ENCODE measurements at regions not wholly inside any gene's neighbourhood (a gene's known extent, or its start where the extent isn't known, plus 50 kb on each side); places are given as distances from the start of the nearest gene placed in this dataset.
"Not testable (repeated sequence)": the region's sequence is repeated elsewhere in the genome, so short reads cannot be mapped to it uniquely, and the experiment has no call there.

DNA sequence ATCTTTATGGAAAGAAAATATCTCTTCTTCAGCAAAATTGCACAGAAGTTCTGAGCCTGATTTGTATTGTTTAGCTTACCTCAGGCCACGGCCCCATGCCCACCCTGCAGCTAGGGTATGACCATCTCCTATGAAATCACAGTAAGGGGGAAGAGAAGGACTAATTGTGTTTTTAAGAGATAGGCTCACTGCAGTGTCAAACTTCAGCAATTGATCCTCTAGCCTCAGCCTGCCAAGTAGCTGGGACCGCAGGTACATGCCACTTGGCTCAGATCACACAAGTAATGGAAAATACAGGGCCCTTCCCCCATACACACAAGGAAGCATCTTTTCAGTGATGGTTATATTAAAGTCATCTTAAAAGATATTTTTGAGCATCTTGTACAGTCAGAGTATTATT is 60.0 kb downstream of the DMAC1 start:
- no peak for DNase-seq

DNA sequence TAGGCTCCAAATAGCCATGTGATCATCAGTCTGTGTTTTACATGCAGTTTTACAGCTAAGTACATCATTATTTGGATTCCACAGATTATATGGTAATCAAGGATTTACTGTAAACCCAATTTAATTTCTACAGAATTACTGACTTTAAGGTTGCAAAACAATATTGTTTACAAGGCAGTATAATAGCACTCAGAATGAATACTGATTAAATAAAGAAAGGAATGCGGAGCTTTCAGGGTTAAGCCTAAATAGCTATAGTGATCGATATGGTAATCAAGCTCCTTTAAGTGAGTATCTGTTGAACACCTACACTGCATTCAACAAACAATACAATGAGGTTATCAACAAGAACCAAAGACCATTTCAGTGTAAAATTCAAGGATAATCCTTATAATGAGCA is 64.3 kb downstream of the DMAC1 start:
- DNase-seq = no peak

DNA sequence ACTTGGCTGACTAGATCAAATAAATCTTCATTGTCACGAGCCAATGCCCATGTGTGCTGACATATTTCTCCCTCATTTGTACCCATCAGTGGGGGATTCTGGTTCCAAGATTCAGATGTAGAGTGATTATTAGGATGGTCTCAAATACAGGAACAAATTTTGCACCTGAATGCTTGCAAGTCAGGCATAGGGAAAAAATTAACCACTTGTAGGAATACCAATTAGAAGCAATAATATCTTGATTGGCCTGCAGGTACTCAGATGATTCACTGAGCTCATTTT is 69.5 kb downstream of the DMAC1 start:
- no peak for DNase-seq

DNA sequence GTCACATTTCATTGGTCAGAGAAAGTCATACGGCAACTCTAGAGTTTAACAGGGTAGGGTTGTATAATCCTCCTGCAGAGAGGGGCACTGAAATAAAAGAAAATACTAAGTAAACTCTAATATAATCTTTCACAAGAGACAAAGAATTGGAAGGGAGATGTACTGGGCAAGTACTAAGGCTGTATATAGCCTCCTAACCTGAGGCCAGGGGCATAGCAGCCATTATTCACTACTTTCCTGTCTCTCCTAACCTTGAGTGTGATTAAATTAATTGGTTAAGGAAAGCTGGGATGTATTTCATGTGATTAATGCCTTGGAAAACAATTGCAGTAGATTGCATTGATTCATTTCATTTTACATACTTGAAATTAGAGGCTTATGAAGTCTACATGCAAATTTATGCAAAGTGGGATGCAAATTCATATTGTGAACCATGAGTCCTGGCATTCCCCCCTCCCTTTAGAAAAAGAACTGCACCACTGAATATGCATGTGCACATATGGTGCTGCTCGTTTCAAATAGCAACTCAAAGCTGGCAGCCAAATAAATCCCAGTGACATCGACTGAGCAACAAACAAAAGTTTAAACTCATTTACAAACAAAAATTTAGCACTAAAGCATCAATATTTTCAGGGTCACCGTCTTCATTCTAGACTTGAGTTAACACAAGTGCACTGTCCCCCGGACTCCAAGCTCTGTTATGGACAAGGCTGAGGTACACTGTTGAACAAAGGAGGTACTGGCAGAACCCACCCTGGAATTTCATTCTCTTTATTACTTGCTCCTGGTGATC is 70.0 kb downstream of the DMAC1 start:
- no peak for DNase-seq

DNA sequence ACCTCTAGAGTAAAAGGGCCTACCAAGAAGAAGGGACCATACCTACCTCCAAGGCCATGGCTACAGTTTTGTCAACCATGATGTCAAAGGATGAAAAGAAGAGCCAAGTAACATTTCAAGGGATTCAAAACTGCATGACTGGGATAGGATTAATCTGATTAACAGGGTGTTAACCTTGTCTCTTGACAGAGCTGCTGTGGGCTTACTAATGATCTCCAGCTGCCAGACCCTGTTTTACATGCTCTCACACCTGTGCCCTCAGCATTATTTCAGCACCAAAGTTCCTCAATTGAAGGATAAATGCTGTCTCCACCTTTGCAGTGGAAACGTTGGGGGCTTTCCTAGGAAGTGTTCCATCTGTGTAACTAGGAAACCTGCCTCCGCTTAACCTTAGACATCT is 78.3 kb downstream of the DMAC1 start:
- DNase-seq = no peak

DNA sequence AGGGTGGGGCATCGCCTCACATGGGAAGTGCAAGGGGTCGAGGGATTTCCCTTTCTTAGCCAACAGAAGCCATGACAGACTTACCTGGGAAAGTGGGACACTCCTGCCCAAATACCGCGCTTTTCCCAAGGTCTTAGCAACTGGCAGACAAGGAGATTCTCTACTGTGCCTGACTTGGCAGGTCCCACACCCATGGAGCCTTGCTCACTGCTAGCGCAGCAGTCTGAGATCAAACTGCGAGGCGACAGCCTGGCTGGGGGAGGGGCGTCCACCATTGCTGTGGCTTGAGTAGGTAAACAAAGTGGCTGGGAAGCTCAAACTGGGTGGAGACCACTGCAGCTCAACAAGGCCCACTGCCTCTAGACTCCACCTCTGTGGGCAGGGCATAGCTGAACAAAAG is 86.5 kb downstream of the DMAC1 start:
- DNase-seq = not testable (repeated sequence)

DNA sequence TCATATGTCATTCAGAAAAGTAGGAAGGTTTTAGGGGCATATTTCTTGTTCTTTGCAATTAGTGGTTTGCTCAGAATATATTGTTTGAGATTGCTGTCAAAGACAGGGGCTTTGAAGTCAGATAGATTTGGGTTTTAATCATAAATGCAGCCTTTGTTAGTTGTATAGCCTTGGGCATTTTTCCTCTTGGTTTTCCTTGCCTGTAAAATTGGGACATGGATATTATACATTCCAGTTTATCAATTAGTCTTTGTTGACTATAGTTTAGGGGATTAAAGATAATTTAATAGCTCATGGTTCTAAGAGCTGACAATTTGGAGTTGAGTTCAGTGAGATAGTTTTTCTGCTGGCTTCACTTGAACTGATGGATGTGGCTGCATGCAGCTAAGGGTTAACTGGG is 88.9 kb downstream of the DMAC1 start:
- DNase-seq = no peak

DNA sequence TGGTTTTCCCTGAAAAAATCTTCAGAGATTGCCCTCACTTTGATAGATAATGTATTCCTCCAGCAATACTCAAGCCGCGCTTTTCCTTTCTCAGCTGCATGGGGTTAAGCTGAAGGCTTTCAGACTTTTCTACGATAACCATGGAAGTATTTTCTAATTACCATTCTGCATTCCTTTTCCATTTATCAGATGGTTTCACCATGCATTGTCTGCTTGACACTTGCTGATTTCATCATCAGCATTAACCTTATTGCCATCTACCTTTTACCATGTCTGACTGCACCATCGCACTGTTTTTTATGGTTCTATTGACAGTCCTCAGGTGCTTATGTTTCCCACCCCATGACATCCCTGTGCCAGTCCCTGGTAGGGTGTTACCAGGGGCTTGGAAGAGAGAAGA is 91.6 kb downstream of the DMAC1 start:
- no peak for DNase-seq

DNA sequence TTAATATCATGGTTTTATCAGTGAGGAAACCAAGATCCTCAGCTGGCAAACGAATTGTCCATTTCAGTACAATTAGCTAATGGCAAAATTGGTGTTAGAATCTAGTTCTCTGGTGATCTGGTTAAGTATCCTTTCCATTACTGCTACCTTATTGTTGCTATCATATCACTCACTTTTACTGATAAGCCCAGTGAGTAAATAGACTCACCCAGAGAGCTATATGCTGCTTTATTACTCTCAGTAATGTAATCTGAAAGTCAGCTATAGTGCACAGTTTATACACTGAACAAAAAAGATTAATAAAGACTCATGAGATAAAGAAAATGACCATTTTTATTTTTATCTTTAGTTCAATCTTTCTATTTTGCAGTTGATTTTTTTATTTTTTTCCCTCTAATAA is 95.0 kb downstream of the DMAC1 start:
- no peak for DNase-seq

DNA sequence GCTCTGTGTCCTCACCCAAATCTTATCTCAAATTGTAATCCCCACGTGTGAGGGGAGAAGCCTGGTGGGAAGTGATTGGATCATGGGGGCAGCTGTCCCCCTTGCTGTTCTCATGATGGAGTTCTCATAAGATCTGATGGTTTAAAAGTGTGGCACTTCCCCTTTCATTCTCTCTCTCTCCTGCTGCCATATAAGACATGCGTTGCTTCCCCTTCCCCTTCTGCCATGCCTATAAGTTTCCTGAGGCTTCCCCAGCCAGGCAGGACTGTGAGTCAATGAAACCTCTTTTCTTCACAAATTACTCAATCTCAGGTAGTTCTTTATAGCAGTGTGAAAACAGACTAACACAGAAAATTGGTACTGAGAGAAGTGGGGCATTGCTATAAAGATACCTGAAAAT is 107.7 kb downstream of the DMAC1 start:
- no peak for DNase-seq

DNA sequence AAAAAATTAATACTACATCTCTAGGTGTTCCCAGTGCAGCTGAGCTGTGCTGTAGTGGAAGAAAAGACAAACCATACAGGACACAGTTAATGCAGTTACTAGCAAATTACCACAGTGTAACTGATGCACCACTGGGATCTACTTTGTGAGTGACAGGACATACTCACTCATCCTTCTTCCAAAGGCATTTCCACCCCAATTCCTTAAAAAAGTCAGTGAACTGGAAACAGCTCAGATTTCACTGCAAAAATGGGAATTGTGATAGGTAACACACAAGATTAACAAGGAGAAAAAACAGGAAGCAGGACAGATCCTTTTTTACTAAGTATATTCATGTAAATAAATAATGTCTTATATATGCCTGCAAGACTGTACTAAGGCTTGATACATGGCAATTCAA is 109.6 kb downstream of the DMAC1 start:
- DNase-seq = no peak

DNA sequence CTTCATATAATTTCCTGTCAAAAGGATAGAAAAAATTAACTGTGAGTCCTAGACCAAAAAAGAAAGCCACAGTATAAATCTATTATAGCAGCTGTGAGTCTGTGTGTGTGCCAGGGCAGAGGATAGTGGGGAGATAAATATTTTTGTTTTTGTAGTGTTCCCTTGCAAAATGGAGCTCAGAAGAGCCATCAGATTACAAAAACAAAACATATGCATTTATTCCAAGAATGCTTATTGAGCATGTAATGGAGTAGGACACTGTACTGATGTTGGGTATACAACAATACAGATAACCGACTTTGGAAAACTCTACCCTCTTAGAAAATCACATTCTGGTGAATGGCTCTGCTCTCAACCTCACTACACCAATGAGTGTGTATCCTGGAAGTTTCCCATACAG is 111.0 kb downstream of the DMAC1 start:
- DNase-seq = no peak

DNA sequence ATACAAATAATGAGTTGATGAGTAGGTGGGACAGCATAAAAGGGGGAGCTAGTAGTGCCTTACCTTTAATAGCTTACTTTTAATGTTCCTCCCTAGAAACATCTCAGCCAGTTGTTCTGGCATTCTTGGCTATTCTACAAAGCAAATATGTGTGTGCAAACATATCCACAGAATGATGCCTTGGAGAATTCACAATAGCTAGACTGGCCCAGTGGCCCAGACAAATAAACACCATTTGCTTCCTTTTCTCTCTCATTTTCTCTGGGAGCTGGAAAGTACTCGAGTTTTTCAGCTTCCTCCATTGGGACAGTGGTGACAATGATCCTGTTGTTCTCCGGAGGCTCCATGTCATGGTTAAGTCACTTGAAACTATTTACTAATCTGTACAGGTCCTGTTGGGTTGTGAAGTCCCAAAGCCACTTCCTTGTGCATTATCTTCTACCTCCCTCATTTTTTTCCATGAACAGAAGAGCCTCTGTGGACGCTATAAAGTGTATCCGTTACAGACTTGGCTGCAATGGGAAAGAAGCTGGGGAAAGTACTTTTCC is 122.9 kb downstream of the DMAC1 start:
- no peak for DNase-seq

DNA sequence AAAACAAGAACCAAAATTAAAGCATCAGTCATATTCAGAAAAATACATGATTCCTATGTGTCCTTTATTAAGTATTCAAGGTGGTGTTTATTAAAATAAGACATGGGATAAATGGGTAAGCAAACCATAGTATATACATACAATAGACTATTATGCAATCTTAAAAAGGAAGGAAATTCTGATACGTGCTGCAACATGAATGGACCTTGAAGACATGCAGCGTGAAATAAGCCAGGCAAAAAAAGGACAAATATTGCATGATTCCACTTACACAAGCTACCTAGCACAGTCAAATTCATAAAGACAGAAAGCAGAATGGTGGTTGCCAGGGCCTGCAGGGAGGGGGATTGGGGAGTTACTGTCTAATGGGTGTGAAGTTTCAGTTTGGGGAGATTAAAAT is 127.7 kb downstream of the DMAC1 start:
- DNase-seq = no peak

DNA sequence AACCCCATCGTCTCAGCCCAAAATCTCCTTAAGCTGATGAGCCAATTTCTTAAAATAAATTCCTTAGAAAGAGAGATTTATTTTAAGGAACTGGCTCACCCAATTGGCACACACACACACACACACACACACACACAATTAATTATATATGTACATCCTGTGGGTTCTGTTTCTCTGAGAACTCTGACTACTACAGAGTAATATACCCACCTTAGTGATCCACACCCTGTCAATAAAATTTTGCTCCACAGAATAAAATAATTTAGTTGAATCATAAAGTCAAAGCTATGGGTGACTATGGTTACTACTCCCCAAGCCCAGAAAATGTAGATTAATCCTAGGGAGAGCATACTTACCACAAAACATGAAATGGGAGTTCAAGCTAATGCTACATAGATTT is 131.0 kb downstream of the DMAC1 start:
- DNase-seq = no peak

DNA sequence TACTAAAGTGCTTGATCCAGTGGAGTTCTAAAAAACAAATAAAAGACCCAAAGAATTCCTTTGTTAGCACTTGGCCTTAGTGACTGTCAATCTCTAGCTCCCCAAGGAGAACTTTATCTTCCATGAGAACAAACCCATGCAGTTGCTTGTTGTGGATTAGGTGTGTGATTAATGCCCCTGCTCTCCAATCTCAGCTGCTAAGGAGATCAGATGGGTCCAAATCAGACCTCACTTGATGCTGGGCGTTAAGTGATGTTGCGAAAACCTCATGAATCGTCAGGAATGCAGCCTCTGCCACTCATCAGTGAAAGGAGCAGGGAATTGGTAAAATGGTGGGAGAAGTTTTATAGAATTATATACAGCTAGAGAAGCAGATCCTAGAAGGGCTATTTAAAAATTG is 133.7 kb downstream of the DMAC1 start:
- DNase-seq = no peak

DNA sequence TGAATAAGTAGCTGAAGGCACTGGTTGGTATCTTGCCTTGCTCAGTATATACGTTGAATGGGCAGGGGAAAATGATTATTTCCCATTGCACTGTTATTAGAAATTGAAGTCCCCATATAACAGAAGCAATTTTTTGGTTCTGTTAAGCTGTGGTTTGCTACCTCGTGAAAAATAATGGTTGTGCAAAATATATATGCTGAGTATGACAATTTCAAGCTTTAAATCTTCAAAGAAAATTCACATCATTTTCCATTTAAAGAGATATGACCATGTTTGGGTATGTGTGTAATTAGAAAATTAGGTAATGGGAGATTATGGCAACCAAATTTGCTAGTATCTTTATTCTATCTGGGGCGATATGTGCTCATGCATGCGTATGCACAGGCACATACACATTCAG is 139.8 kb downstream of the DMAC1 start:
- DNase-seq = no peak

DNA sequence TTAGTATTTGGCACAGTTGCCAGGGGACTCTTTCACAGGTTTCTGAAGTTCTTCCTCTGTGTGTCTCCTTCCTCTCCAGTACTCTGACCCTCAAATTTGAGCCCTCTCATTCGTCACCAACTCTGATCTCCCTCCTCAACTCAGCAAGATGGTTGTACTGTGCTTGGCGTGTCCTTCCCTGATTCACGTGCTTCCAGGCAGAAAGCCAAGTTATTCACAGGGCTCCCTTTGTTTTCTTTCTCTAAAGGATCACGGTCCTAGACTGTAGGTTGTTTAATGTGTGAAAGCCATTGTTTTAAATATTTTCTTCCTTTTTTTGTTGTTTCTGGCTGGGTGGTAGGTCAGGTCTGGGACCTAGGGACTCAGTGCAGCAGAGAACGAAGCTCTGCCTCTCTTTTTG is 142.9 kb downstream of the DMAC1 start:
- peak; percentile 13 for DNase-seq

DNA sequence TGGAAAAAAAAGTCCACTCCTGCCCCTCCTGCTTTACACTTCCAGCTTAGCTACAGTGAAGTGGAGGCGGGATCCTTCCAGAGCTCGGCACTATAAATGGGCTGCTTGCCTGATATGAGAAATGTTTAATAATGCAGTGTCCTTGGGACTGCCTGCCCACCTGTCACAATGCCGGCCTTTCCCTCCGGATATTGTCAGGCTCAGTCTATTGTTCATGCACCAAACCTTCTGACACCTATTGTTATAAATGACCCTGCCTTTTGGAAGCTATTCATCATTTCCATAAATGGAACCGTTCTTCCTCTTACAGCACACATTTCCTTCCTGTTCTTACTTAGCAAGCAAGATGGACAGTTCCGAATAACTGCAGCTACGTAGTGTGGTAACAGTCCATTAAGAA is 146.3 kb downstream of the DMAC1 start:
- no peak for DNase-seq

DNA sequence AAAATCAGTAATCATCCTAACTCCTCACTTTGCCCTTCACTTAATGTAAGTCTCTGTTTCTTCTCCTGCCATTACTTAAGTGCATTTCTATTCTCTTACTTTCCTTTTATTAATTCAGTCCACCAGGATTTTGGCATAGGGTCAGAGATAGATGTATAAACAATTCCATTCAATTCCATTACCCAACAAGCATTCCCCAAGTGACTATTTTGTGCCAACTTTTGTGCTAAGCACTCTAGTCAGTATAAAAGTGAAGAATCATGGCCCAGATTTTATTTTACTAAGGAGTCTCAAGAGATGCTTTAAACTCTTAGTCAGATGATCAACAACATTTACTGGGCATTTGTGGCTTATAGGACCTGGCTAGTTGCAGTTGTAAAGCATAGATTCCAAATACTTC is 159.3 kb downstream of the DMAC1 start:
- no peak for DNase-seq

DNA sequence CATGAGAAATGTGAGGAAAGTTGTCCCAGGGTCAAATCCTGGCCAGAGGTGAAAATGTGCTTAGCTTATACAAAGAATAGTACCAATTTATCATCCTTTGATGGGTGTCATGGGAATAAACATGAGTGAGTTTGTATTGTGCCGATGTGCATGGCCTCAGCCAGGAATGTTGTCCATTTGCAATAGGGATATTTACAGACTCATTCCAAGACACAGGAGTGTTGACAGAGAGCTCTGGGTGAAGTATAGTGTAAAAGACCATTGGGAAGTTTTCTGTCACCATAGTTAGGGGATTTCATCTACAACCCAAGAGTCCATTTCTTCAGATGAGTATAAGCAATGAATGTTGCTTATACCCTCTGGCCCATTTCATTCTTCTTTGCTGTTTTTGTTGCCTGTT is 160.1 kb downstream of the DMAC1 start:
- no peak for DNase-seq

DNA sequence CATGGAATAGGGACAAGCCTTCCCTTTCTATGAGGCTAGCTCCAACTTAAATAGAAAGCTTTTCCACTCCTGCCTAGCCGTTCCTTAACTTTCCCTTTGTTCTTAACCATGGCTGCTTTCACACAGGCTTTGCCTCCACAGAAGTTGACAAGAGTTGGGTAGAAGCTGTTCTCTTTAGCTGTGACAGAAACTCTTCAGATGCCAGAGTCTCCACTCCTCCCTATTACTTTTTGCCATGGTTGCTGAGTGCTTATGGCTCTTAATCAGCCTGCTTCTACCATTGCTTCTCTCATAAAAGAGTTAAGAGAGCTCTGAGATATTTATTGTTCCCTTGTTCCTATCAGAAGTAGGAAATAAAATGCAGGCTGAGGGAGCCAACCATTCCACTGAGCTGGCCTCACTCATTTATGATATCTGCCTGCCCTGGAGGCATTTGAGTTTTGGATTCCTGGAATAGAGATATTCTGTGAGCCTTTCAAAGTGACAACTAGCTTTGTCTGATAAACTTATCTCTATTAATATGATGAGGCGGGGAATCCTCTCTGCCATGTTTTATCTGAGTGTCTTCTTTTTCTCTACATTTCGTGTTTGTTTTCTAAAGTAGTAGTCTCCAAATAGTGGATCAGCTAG is 162.6 kb downstream of the DMAC1 start:
- no peak for DNase-seq

DNA sequence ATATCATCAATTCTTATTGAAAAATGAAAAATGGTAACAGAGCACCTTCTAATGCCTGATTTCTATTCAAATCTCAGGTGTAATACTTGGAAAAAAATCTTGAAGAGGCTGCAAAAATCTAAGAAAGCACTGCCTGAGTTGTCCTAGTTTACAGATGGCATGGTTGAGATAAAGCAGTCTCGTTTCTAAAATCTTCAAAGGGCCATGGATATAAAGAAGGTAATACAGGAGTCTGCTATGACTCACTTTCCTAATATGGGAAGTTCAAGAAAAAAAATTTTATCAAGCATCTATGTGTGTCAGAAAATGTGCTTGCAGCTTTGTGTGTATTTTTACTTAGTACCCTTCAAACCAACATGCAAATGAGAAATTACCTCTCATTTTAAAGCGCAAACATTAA is 163.3 kb downstream of the DMAC1 start:
- DNase-seq = no peak

DNA sequence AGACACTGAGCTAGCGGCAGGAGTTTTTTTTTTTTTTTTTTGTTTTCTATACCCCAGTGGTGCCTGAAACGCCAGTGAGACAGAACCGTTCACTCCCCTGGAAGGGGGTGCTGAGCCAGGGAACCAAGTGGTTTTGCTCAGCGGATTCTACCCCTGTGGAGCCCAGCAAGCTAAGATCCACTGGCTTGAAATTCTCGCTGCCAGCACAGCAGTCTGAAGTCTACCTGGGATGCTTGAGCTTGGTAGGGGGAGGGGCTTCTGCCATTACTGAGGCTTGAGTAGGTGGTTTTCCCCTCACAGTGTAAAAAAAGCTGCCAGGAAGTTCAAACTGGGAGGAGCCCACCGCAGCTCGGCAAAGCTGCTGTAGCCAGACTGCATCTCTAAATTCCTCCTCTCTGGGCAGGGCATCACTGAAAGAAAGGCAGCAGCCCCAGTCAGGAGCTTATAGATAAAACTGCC is 173.0 kb downstream of the DMAC1 start:
- not testable (repeated sequence) for DNase-seq

DNA sequence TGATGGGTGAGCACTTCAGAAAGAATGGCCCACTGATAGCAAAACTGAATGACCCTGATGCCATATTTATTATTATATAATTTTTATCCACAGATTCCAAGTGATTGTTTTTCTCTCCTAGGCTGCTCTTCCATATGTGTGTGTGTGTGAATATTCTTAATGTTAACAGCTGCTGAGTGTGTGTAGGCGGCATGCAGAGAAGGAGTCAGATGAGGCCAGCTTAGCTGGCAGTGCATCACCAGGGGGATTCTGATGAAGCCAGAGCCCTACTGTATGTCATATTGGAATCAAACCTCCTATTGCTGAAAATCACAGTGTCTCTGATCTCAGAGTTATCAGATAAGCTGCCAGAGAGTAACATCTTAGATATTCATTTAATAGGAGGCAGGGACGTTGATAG is 177.1 kb downstream of the DMAC1 start:
- DNase-seq = no peak
